ENCODE measurements at regions not wholly inside any gene's neighbourhood (a gene's known extent, or its start where the extent isn't known, plus 50 kb on each side); places are given as distances from the start of the nearest gene placed in this dataset.

DNA sequence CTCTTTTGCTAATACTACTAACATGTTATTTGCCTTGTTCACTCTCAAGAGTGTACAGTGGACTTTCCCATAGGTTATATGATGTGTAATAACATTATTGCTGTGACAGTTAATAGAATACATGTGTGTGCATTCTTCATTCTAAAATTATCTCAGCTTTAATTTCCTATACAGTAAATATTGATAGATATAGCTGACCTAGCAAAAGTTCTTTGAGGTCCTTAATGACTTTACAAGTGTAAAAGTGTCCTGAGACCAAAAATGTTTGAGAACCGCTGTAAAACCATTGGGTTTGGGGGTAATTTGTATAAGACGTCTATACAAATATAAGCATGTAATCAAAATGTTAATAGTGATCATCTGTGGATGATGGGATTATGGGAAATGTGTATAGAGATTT is 469.5 kb upstream of the PROK2 start:
- no peak for DNase-seq (ENCODE audit: extremely low read depth, low read depth)

DNA sequence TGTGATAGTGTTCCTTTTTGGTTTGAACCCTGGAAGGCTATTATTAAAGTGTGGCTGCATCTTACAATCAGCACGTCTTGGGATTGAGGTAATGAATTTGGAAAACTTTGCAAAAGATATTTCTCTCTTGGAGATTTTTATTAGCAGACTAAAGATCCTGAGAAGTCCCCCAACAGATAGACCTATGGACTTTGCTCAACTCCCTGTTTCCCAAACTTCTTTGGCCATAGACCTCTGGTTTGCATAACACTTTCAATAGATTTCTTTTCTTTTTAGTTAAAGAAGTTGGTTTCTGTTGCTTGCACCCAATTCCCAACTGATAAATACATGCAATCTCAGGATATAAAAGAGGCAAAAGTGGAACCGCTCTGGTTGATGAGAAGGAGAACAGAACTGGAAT is 465.8 kb upstream of the PROK2 start:
- DNase-seq (ENCODE audit: extremely low read depth, low read depth), result no peak

DNA sequence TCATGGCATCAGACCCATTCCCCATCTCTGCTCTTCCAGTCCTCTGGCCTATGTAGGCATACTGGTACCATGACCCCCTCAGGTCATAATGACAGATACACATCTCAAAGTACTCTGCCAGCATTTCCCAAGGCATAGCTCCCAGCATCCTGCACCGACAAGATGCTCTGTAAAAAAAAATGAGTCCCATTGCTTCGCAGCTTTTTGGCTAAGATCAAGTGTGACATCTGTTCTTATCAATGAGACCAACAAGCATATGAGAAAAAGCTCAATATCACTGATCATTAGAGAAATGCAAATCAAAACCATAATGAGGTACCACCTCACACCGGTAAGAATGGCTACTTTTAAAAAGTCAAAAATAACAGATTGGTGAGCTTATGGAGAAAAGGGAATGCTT is 463.9 kb upstream of the PROK2 start:
- no peak for DNase-seq (ENCODE audit: extremely low read depth, low read depth)

DNA sequence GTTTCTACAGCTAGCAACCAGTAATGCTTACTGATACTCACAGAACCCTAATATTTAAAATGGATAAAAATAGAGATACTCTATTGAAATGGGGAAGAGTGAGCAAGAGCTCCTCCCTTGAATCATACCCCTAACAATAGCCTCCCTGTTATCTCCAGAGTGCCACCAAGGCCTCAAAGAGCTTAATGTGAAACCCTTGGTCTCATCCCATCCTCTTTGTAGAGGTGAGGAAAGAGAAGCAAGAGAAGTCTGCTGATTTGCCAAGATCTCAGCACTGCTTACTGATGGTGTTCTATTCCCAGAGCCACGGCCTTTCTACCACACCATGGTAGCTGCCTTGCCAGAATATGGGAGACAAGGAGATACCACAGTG is 463.4 kb upstream of the PROK2 start:
- no peak for DNase-seq (ENCODE audit: extremely low read depth, low read depth)

DNA sequence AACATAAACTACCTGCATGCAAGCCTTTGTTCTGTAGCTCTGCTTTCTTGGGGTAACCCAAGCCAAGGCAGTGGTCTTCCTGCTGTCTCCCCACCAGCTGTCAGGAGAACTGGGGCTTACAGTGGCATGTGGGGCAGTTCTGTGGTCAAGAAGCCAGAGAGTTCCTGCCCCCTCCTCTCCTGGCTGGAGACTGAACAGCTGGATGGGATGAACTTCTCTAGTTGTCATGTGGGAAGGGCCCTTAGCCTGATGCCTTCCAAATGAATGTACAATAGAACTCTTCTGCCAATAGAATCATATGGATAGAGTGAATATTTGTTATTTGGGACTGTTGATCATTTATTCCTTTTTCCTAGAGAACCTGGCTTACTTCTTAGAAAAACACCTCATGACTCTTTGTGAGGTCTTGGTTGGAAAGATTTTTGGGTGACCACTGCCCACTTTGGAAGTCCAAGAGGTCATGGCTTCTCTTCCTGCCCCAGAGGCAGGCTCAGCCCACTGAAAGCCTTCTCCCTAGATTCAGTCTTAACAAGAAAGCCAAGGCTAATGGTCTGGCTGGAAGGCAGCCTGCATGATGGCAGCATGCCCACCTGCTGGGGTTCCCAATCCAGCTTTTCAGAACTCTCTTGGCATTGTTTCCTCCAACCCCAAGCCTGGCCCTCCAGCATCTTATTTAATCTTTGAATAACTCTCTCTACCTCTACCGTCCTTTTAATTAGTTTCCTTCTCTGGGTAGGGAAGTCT is 462.9 kb upstream of the PROK2 start:
- no peak for DNase-seq (ENCODE audit: extremely low read depth, low read depth)

DNA sequence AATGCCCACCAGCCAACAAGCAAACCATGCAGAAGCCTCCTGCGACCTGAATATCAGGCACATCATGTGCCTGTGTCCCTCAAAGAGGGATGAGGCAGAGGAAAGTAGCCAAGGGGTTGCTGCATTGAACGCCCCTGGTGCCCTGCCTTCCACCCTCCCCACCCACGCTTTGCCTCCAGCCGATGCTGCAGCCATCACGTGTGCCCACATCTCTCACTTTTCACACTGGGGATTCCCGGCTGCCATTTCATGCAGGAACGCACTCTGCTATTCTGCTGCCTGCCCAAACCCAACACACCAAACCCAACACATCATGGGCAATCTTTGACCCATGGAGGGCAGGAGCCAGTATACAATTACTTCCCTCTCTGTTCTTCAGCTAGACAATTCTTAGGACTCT is 462.2 kb upstream of the PROK2 start:
- DNase-seq (ENCODE audit: extremely low read depth, low read depth), result no peak

DNA sequence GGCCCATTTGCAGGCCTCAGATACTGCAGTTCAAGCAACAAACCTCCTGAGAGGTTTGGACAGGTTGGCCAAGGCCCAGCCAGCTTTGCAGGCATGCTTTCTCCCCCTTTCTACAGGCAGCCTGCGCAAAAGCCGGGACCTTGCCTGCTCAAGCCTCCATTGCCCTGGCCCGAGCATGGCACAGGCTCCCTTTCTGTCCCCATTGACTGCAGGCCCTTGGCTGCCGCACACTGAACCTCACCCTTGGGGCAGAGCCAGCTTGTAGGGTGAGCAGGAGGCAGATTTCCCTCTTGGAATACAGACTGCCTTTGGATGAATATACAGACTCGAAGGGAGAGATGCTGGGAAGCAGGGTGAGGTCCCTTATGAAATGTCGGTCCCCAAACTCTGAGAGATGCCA is 461.7 kb upstream of the PROK2 start:
- no peak for DNase-seq (ENCODE audit: extremely low read depth, low read depth)

DNA sequence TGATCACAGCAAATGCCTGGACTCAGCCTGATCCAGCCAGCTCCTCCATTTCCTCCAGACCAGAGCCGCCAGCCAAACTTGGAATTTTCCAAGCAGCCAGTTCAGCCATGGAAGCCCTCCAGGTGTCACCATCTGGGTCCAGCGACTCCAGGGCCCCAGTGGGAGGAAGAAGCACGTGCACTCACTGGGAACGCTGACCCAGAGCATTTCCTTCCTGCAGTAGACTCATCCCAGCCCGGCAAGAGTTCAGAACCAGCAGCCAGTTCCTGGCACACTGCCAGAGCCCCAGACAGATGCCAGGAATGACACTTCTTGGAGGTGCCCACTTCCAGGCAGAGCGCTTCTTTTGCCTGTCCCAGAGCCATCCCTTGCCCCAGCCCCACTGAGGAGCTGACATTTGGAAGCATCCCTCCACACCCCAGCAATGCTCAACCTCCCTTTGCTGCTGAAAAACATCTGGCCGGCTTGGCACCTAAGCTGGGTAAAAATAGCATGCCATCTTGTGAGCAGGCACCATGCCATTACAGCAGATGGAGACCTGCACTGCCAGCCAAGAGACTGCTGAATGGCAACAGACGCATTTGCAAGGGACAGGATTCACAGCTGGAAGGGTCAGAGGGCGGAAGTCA is 460.3 kb upstream of the PROK2 start:
- no peak for DNase-seq (ENCODE audit: extremely low read depth, low read depth)

DNA sequence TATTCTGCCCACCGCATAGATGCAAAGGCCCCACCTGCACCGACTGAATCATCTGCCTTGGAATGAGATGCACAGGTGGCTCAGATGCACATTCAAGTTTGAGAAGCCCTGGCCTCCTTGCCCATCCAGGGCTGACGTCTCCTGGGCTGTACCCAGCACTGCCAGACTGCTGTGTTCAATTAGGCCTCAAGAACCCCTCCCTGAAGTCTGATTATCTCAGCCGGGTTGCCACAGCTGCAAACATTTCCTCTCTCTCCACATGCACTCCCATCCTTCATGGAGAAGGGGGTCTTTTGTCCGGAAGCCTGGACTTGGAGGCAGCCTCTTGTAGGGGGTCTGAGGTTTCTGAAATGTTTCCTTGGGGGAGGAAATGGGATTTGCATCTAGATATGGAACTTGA is 459.4 kb upstream of the PROK2 start:
- no peak for DNase-seq (ENCODE audit: extremely low read depth, low read depth)

DNA sequence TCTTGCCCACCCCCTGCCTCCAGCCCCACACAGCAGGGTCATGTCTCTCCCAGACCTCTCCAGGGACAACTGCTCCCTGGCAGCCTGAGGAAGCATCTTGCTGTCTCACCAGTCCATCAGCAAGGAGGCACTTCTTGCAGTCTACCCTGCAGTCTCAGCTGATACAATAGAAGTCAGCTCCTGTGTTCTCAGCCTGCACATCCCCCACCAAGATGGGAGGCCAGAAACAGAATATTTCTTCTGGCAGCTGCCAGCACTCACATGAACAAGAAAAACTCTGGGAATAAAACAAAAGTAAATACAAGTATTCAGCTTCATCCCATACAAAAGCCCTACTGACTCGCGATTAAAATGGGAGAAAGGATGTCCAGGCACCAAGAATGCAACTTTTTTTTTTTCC is 457.4 kb upstream of the PROK2 start:
- no peak for DNase-seq (ENCODE audit: extremely low read depth, low read depth)

DNA sequence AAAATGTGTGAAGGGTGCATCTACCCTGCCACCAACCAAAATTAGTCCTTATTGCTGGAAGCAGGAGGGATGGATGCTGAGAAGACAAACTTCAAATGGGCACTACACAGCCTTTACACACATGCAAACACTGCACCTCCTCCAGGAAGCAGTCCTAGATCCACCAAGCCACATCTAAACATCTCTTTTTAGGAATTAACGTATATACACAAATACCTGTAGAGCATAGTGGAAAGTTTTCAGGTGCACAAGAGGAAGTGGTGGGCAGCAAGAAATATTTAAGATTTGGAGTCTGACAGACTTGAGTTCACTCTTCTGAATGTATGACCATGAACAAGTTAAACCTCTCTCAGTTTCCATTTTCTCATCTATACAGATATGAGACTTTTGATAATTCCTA is 456.6 kb upstream of the PROK2 start:
- DNase-seq (ENCODE audit: extremely low read depth, low read depth), result no peak

DNA sequence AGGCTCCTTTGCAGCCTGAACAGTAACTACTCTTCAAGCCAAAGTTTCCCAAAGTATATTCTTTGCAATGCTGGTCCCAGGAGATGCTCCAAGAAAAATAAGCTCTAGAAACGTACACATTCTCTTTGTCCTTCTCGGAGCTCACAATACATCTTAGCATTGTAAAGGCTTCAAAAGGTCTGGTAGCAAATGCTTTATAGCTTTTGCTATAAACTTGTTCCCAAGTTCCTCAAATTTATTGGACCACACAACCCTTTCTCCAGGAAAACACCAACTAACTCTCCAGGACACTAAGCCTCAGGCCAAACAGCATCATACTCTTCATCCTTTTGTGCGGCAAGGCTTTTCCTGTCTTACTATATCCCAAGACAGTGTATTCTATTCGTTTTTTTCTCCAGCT is 455.6 kb upstream of the PROK2 start:
- no peak for DNase-seq (ENCODE audit: extremely low read depth, low read depth)

DNA sequence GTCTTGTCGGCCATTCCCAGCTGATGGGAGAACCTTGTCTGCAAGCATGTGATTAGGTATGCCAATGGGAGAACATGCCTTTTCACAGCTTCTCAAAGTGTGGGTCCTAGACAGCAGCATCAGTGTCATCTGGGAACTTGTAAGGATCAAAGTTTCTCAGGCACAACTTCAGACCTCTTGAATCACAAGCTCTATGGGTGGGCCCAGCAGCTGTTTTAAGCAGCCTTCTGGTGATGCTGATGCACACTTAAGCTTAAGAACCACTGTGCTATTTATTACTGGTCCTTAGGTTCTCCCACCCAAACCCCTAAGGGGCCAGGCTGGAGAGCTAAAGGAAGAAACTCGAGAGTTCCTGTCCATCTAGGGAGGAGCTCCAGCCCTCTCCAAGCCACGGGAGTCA is 453.9 kb upstream of the PROK2 start:
- DNase-seq (ENCODE audit: extremely low read depth, low read depth), result no peak

DNA sequence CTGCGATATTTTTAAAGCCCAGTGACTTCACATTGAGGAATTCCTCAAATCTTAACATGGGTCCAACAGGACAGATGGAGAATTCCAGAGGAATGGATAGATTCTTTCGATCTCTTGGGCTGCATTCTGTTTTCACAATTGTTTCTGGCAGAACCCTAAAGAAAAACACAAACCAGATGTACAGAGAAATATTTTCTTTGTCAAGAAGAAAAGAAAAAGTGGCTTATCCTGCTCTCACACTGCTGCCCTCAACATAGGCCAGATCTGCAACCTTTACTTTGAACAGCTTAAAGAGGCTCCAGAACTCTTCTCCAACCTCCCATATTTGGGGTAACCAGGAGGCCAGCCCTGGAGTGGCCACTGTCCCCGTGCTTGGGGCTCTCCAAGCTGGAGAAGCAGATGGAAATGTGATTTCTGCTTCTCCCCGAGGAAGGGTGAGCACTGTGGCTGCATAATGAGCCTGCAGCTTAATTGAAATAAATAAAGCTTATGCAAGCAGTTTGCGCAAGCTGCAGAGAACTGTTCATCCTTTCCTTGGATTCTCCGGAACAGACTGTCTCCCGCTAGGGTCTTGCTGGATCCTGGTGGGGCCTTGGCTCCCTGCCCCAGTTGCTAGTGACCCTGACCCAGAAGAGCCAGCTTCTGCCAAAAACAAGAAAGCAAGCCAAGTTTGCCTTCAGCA is 453.2 kb upstream of the PROK2 start:
- DNase-seq (ENCODE audit: extremely low read depth, low read depth), result no peak

DNA sequence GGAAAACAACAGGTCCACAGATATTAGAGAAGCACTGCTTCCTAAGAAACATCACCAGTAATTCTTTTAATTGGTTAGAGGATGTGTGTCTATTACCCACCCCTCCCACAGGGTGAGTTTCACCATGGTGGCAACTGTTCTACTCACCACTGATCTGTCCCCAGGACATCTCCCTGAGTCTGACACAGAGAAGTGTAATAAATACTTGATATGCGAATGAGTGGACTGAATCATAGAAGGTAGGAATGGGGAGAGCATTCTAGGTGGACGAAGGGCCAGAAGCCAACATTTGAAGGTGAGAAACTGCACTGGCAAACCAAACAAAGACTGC is 452.7 kb upstream of the PROK2 start:
- DNase-seq (ENCODE audit: extremely low read depth, low read depth), result no peak

DNA sequence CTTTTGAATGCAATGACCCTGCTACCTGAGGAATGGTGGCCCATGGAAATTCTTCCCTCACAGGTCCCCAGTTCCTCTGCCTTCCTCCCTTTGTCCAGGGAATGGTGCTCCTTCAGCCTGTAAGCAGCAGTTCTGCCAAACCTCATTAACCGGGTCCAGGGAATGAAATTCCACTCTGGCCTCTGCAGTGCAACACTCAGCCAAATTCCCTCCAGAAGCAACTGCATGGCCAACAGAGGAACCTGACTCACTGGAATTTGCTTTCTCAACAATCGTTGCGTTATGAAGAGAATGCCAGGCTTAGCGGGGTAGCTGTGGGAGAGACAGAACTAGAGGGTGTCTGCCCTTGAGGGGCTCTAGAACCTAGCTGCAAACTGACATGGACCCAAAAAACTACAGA is 449.4 kb upstream of the PROK2 start:
- DNase-seq (ENCODE audit: extremely low read depth, low read depth), result no peak

DNA sequence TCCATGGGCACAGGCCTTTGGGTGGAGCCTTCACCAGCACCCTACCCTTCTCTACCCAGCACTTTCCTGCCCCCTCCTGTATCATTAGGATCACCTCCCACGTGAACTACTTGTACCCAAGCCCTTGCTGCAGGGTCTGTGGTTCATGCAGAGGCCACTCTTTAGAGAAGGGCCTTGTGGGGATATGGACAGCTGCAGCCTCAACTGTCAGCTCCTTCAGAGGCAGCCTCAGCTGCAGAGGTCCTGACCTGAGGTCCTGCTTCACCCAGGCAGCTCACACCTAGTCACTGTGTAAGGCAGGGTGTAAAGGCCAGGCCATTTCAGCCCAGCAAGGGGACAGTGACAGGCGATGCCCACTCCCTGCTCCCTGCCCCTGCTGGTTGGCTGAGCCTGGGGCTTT is 448.6 kb upstream of the PROK2 start:
- DNase-seq (ENCODE audit: extremely low read depth, low read depth), result no peak

DNA sequence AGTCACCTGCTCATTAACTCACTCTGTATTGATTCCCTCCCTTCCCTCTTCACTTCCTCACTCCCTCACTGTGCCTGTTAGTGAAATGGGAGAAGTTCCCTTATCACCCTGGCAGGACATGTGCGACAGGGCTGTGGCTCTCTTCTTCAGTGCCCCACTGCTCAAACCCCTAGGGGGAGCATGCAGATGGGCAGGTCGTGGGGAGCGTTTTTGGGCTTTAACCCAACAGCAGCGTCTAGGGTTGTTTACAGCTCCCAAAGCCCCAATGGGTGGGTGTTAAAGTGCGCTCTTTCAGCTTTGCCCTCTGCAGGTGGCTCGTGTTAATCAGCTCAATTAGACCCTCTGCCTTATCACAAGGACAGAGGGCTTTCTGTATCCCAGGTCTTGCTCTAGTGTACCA is 447.8 kb upstream of the PROK2 start:
- no peak for DNase-seq (ENCODE audit: extremely low read depth, low read depth)

DNA sequence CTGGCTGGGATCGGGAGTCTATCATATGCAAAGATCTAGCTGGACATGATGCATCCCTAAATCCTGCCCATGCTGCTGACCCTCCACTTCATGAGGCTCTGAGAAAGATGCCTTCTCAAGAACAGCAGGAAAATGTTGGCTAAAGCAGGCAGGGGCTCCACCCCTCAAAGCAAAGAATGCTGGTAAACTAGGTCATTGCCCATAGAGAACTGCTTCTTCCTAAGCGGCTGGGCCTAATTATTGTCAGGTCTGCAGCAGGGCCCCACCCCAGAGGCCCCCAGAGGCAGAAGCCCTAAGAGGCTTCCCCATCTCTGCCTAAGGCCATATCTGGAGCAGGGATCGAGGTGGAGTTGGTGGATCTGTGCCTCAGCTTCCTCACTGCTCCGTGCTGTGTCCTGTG is 447.4 kb upstream of the PROK2 start:
- DNase-seq (ENCODE audit: extremely low read depth, low read depth), result no peak

DNA sequence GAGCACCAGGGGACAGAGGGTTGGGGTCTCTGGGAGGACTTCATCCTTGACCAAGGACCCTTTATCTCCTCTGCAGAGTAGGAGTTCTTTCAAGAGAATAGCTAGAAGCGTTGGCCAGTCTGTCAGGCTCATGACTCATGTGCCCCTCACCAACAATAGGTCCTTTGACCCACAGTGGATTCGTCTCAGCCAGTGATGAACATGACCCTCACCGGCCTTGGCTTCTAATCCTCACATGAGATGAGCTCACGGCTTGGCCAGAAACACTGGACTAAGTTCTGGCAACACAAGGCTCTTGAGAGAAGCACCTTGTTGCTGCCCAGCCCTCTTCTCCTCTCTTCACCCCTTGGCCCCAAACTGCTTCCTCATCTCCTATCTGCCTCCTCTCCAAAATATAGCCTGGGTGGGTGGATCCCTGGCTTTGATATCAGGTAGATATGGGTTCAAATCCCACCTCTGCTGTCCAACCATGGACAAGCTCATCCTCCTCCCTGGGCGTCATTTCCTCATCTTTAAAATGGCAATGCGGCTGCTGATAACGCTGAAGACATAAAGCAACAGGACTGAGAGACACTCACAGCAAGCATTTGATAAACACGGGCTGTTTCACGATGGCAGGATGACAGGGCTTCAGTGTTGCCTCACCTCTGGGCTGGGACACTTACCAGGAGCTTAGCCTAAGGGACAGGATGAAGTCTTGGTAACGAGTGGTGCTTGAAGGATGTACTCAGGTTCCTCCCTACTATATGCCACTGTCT is 446.7 kb upstream of the PROK2 start:
- DNase-seq (ENCODE audit: extremely low read depth, low read depth), result no peak

DNA sequence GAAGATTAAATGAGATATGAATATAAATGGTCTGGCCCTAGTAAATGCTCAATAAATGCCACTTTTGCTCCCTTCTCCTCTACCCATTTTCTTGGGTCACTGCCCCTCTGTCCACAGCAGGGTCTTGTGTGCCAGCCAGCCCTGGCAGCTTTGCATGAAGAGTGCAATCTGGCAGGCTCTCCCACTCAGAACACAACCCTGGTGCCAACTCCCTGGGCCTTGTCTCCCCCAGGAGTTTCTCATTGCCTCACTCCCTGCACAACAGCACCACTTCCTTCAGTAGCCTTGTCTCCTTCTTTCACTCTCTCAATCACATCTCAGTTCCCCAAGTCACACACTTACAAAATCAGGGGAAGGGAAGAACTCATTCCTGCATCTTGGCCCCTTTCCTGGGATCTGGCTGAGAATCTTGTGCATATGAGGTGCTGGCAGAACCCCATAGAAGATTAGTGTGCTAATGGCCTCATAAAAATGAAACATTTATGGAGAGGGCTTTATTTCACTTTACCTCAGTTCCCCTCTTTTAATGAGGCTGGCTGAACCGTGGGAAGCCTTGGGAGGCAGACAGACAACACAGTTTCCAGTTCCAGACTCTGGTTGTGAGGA is 445.9 kb upstream of the PROK2 start:
- DNase-seq (ENCODE audit: extremely low read depth, low read depth), result no peak

Measured in NCI-H460 (cell line).